HCT116 (cell line): ENCODE measurements at regions not wholly inside any gene's neighbourhood (a gene's known extent, or its start where the extent isn't known, plus 50 kb on each side); places are given as distances from the start of the nearest gene placed in this dataset.

ENCODE experiments used
- ATAC-seq: fragments of 200-7000 bp; cut with Tn5 transposase; 2 replicates; pipeline ENCODE4 v1.9.1; 2020; ENCODE audit warnings: mild to moderate bottlenecking, moderate library complexity
- BruUV-seq: library from RNA; stranded (reverse); fragments of 400-500 nt; replicated peaks from 2 replicates; lab custom pipeline; 2021; lab: Mats Ljungman, UMichigan
- CTCF ChIA-PET: fragments of 300-600 bp; sonication (Branson Sonifier 250); formaldehyde crosslinking; loops from one replicate; lab custom pipeline; 2021; ENCODE audit warnings: antibody characterized with exemption; lab: Charles Lee
- POLR2A ChIA-PET: fragments of 300-600, 350-600 bp; sonication (Branson Sonifier 250); formaldehyde crosslinking; loops from one replicate; lab custom pipeline; 2021; ENCODE audit warnings: antibody characterized with exemption; lab: Charles Lee
- RAD21 ChIA-PET, 2 experiments: fragments of 300-600 bp; sonication (Branson Sonifier 250); formaldehyde crosslinking; loops; one replicate each; lab custom pipeline; 2023; ENCODE audit warnings: low total read pairs in 2 of 2; ENCODE audit not compliant: uncharacterized antibody in 2 of 2, unreplicated experiment in 2 of 2, low non-redundant PET in 1 of 2; lab: Charles Lee
- DNase-seq: peaks from one replicate; pipeline ENCODE4 v3.0.0-alpha.2; 2010; ENCODE audit warnings: low read depth, low spot score
- H2AFZ ChIP-seq: fragments of 200-600 bp; shearing (Covaris generic), sonication (generic); 2 replicates; pipeline ENCODE4 v1.6.1; 2017; ENCODE audit warnings: low read depth, mixed run types, mixed read lengths, antibody characterized with exemption, low read length; ENCODE audit not compliant: poor library complexity, severe bottlenecking
- H3K27ac ChIP-seq: 2 replicates; pipeline ENCODE4 v1.5.1; 2012; ENCODE audit warnings: low read depth, low read length
- H3K27me3 ChIP-seq: fragments of 200-600 bp; sonication (generic); 2 replicates; pipeline ENCODE4 v1.6.1; 2016; ENCODE audit warnings: mixed run types, low read length, mixed read lengths; ENCODE audit not compliant: insufficient read depth
- H3K36me3 ChIP-seq, 2 experiments: fragments of 200-500 bp in 1 of 2; fragments of 200-600 bp in 1 of 2; sonication (Bioruptor generic) in 1 of 2; sonication (generic) in 1 of 2; 2 replicates each; pipeline versions ENCODE4 v1.5.1 to v1.6.1; 2014 to 2016; ENCODE audit warnings: low read length in 2 of 2, inconsistent platforms in 1 of 2, mixed read lengths in 1 of 2, mixed run types in 1 of 2; ENCODE audit not compliant: insufficient read depth in 2 of 2, control insufficient read depth in 1 of 2
- H3K4me1 ChIP-seq, 2 experiments: fragments of 200-600 bp in 1 of 2; sonication (generic) in 1 of 2; 2 replicates each; pipeline versions ENCODE4 v1.5.1 to v1.6.1; 2012 to 2017; ENCODE audit warnings: low read length in 2 of 2, inconsistent platforms in 1 of 2, mild to moderate bottlenecking in 1 of 2, mixed read lengths in 1 of 2, mixed run types in 1 of 2, moderate library complexity in 1 of 2; ENCODE audit not compliant: insufficient read depth in 2 of 2, control insufficient read depth in 1 of 2
- H3K4me2 ChIP-seq: fragments of 200-600 bp; sonication (generic); 2 replicates; pipeline ENCODE4 v1.6.1; 2017; ENCODE audit warnings: mixed run types, low read length, mixed read lengths
- H3K4me3 ChIP-seq, 2 experiments: fragments of 200-600 bp in 1 of 2; sonication (generic) in 1 of 2; replicated peaks in 1 of 2; 2 replicates each; pipeline ENCODE4 v1.5.1; 2011 to 2016; ENCODE audit warnings: low read length in 2 of 2, control low read depth in 1 of 2, low read depth in 1 of 2, mild to moderate bottlenecking in 1 of 2, mixed read lengths in 1 of 2, mixed run types in 1 of 2
- H3K79me2 ChIP-seq: fragments of 200-600 bp; sonication (generic); 2 replicates; pipeline ENCODE4 v1.6.1; 2017; ENCODE audit warnings: mild to moderate bottlenecking, mixed run types, low read length, moderate library complexity, mixed read lengths; ENCODE audit not compliant: insufficient read depth
- H3K9ac ChIP-seq: fragments of 200-600 bp; sonication (generic); 2 replicates; pipeline ENCODE4 v1.6.1; 2016; ENCODE audit warnings: low read length, mixed read lengths
- H3K9me2 ChIP-seq: fragments of 200-600 bp; sonication (generic), shearing (Covaris generic); 2 replicates; pipeline ENCODE4 v1.6.1; 2017; ENCODE audit warnings: mixed run types, mild to moderate bottlenecking, moderate library complexity; ENCODE audit not compliant: insufficient read depth
- H3K9me3 ChIP-seq, 2 experiments: fragments of 200-500 bp in 1 of 2; fragments of 200-600 bp in 1 of 2; sonication (Bioruptor generic) in 1 of 2; sonication (generic) in 1 of 2; 2 replicates each; pipeline ENCODE4 v1.6.1; 2014 to 2017; ENCODE audit warnings: low read length in 2 of 2, mixed read lengths in 2 of 2, inconsistent platforms in 1 of 2, low read depth in 1 of 2, mild to moderate bottlenecking in 1 of 2, mixed run types in 1 of 2, moderate library complexity in 1 of 2; ENCODE audit not compliant: control insufficient read depth in 1 of 2, insufficient read depth in 1 of 2
- H4K20me1 ChIP-seq: fragments of 200-600 bp; sonication (generic), shearing (Covaris generic); 2 replicates; pipeline ENCODE4 v1.6.1; 2017; ENCODE audit warnings: mixed run types, mild to moderate bottlenecking, moderate library complexity; ENCODE audit not compliant: insufficient read depth
- CEBPB ChIP-seq: IDR thresholded peaks from 2 replicates; pipeline ENCODE4 v1.6.1; 2012; ENCODE audit warnings: low read depth
- CTCF ChIP-seq, 3 experiments: fragments of 200-600 bp in 1 of 3; sonication (generic) in 1 of 3; IDR thresholded peaks in 2 of 3; conservative IDR thresholded peaks in 1 of 3; 2 replicates each; pipeline ENCODE4 v1.5.1; 2012 to 2017; ENCODE audit warnings: low read depth in 2 of 3, low read length in 2 of 3, antibody characterized with exemption in 1 of 3, borderline replicate concordance in 1 of 3, control low read depth in 1 of 3, mild to moderate bottlenecking in 1 of 3, mixed read lengths in 1 of 3, mixed run types in 1 of 3, moderate library complexity in 1 of 3; ENCODE audit not compliant: insufficient read depth in 1 of 3
- EGR1 ChIP-seq: IDR thresholded peaks from 2 replicates; pipeline ENCODE4 v1.6.1; 2012; ENCODE audit warnings: low read depth
- ELF1 ChIP-seq: IDR thresholded peaks from 2 replicates; pipeline ENCODE4 v1.6.1; 2012; ENCODE audit warnings: low read depth, borderline replicate concordance
- EZH2phosphoT487 ChIP-seq: fragments of 200-600 bp; IDR thresholded peaks from 2 replicates; pipeline ENCODE4 v1.6.1; 2018; ENCODE audit warnings: antibody characterized with exemption, borderline replicate concordance
- JUND ChIP-seq: IDR thresholded peaks from 2 replicates; pipeline ENCODE4 v1.6.1; 2012
- MAX ChIP-seq: IDR thresholded peaks from 2 replicates; pipeline ENCODE4 v1.6.1; 2012
- POLR2A ChIP-seq: IDR thresholded peaks from 2 replicates; pipeline ENCODE4 v1.7.0; 2011; ENCODE audit warnings: borderline replicate concordance; ENCODE audit not compliant: insufficient read depth, insufficient read length; ENCODE audit errors: extremely low read depth
- SIN3A ChIP-seq: IDR thresholded peaks from 2 replicates; pipeline ENCODE4 v1.6.1; 2012; ENCODE audit warnings: low read depth
- SP1 ChIP-seq: IDR thresholded peaks from 2 replicates; pipeline ENCODE4 v1.6.1; 2012; ENCODE audit warnings: low read depth
- TCF7L2 ChIP-seq: IDR thresholded peaks from 2 replicates; pipeline ENCODE4 v1.7.0; 2011; ENCODE audit warnings: borderline replicate concordance, inconsistent platforms; ENCODE audit not compliant: insufficient read depth, insufficient read length; ENCODE audit errors: extremely low read depth
- YY1 ChIP-seq: IDR thresholded peaks from 2 replicates; pipeline ENCODE4 v1.6.1; 2011; ENCODE audit warnings: low read length, low read depth, moderate library complexity, mild to moderate bottlenecking; ENCODE audit not compliant: insufficient replicate concordance; ENCODE audit errors: extremely low read depth
- ZBTB33 ChIP-seq: IDR thresholded peaks from 2 replicates; pipeline ENCODE4 v1.6.1; 2011; ENCODE audit warnings: mild to moderate bottlenecking, low read length, moderate library complexity; ENCODE audit not compliant: insufficient replicate concordance; ENCODE audit errors: extremely low read depth
- ZFX ChIP-seq: fragments of 450-650 bp; IDR thresholded peaks from 2 replicates; pipeline ENCODE4 v1.6.1; 2017
- ZNF274 ChIP-seq: fragments of 200-500 bp; sonication (Bioruptor generic); IDR thresholded peaks from 2 replicates; pipeline ENCODE4 v1.6.1; 2014; ENCODE audit warnings: mild to moderate bottlenecking, low read depth, low read length, inconsistent platforms
- intact Hi-C: fragments of 100-400 bp; cut with micrococcal nuclease; formaldehyde crosslinking; loops from 2 replicates; pipeline ENCODE4 v1.10.0; 2022
- TF ChIP-seq, protein P1 (sequence below): IDR thresholded peaks from 2 replicates; pipeline ENCODE4 v1.6.1; 2012

DNA sequence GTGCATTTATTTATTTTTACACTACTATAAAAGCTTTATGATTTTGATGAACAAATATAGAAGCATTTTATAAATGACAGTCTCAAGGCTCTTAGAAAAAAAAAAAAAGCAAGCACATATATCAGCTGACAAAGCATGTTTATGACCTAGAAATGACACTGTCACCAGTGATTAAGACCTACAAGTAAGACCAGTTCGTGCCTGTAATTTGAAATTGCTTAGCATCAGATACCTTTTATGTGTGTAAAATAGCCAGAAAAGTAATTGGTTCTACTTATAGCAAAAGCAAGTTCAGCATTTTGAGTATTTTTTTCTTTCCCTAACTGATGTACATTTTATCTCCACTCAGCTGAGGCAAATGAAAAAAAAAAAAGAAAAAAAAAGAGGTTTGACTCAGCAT is 808.4 kb downstream of the CDH18 start:
- Histone ChIP-seq H4K20me1 (no peaks in the 10 kb centered on the region), H3K79me2 (no peaks in the 10 kb centered on the region), H3K4me2 (no peak overlapping the region), H3K36me3 (no peaks in the 10 kb centered on the region), H3K27me3 (no peaks in the 10 kb centered on the region), H3K9me3 (peaks cover 4 to 17% of the 10 kb centered on the region in 2 experiments; a peak in 2 of 4 replicates), H3K4me1 (no peaks in the 10 kb centered on the region), H3K4me3 (no peak overlapping the region), H3K9me2 (no peaks in the 10 kb centered on the region), H3K27ac (no peak overlapping the region), H2AFZ (no peak overlapping the region), H3K9ac (no peak overlapping the region)
- RAD21 ChIA-PET, result no interaction called here
- BruUV-seq, result no TSS peak
- CTCF ChIA-PET, result no interaction called here
- no peak for TF ChIP-seq ELF1
- no peak for TF ChIP-seq POLR2A
- TF ChIP-seq JUND, result no peak
- TF ChIP-seq SIN3A, result no peak
- POLR2A ChIA-PET, result no interaction called here
- intact Hi-C loops, result no loop called here
- no peak for DNase-seq
- no peak for ATAC-seq

DNA sequence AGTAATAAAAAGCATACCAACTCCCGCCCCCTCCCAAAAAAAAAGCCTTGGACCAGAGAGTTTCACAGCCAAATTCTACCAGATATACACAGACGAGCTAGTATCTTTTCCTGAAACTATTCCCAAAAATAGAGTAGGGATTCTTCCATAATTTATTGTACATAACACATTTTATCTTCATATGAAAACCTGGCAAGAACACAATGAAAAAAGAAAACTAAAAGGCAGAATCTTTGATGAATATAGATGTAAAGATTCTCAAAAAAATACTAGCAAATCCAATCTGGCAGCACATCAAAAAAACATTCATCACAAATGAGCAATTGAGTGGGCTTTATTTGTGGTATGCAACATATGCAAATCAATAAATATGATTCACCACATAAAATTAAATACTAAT is 798.8 kb downstream of the CDH18 start:
- POLR2A ChIA-PET, result no interaction called here
- RAD21 ChIA-PET, result no interaction called here
- intact Hi-C loops, result no loop called here

More for the DNA sequence above, 798.8 kb downstream of the CDH18 start:
- Histone ChIP-seq H3K4me2 (no peak overlapping the region), H3K79me2 (no peaks in the 10 kb centered on the region), H3K27ac (no peak overlapping the region), H4K20me1 (no peaks in the 10 kb centered on the region), H3K36me3 (no peaks in the 10 kb centered on the region), H3K4me3 (no peak overlapping the region), H3K9ac (no peak overlapping the region), H3K9me3 (peaks cover 6 to 12% of the 10 kb centered on the region in 2 experiments; a peak in 2 of 4 replicates), H2AFZ (no peak overlapping the region), H3K9me2 (no peaks in the 10 kb centered on the region), H3K27me3 (no peaks in the 10 kb centered on the region), H3K4me1 (no peaks in the 10 kb centered on the region)
- no peak for DNase-seq
- CTCF ChIA-PET, result no interaction called here
- no peak for ATAC-seq
- BruUV-seq, result no TSS peak
- TF ChIP-seq EGR1, result no peak
- no peak for TF ChIP-seq CTCF (IDR thresholded peaks at IDR 0.05 in 2 of 3, conservative IDR thresholded peaks at IDR 0.05 in 1 of 3; ENCODE audit: borderline replicate concordance in 1 of 3, insufficient read depth in 1 of 3, low read depth in 2 of 3, low read length in 2 of 3)
- TF ChIP-seq YY1, result no peak
- TF ChIP-seq EZH2phosphoT487, result no peak
- no peak for TF ChIP-seq ZBTB33
- no peak for TF ChIP-seq SIN3A
- no peak for TF ChIP-seq TCF7L2
- no peak for TF ChIP-seq POLR2A
- TF ChIP-seq, protein P1, sequence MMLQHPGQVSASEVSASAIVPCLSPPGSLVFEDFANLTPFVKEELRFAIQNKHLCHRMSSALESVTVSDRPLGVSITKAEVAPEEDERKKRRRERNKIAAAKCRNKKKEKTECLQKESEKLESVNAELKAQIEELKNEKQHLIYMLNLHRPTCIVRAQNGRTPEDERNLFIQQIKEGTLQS, result no peak
- TF ChIP-seq MAX, result no peak
- TF ChIP-seq CEBPB, result no peak
- no peak for TF ChIP-seq ZFX
- no peak for TF ChIP-seq SP1
- no peak for TF ChIP-seq ELF1
- TF ChIP-seq JUND, result no peak
- no peak for TF ChIP-seq ZNF274
